ENCODE measurements at regions not wholly inside any gene's neighbourhood (a gene's known extent, or its start where the extent isn't known, plus 50 kb on each side); places are given as distances from the start of the nearest gene placed in this dataset.
"Not testable (repeated sequence)": the region's sequence is repeated elsewhere in the genome, so short reads cannot be mapped to it uniquely, and the experiment has no call there.

- H3K27me3 ChIP-seq: no peaks in the 10 kb centered on the region
- no peaks in the 10 kb centered on the region for H3K36me3 ChIP-seq
- no peak for DNase-seq (ENCODE audit: extremely low spot score in 2 of 2)
- H3K9me3 ChIP-seq: no peaks in the 10 kb centered on the region
- intact Hi-C loops (cut with DNase I): no loop called here
- TF ChIP-seq CTCF (IDR thresholded peaks at IDR 0.05): no peak
- TF ChIP-seq POLR2AphosphoS5 (IDR thresholded peaks at IDR 0.05; ENCODE audit: insufficient read depth in 1 of 2, low read depth in 1 of 2): no peak
- no peak for TF ChIP-seq POLR2A (IDR thresholded peaks at IDR 0.05)
- no peak overlapping the region for H3K27ac ChIP-seq
- H3K4me3 ChIP-seq: no peak overlapping the region
- H3K4me1 ChIP-seq: peaks cover 6% of the 10 kb centered on the region
These were observed 368.0 kb upstream of the AGA start for GRCh38 chr4:177810220-177810619.

- DNase-seq (ENCODE audit: extremely low spot score in 2 of 2); H3K36me3 ChIP-seq; H3K9me3 ChIP-seq; intact Hi-C loops (cut with DNase I); H3K27ac ChIP-seq; H3K4me3 ChIP-seq; H3K27me3 ChIP-seq; H3K4me1 ChIP-seq: not testable (repeated sequence)
These were observed 376.2 kb upstream of the AGA start for GRCh38 chr4:177818392-177818791.

GRCh38 chr4:177826973-177827372, 384.7 kb upstream of the AGA start:
- no peaks in the 10 kb centered on the region for H3K36me3 ChIP-seq
- no peak for TF ChIP-seq POLR2AphosphoS5 (IDR thresholded peaks at IDR 0.05; ENCODE audit: insufficient read depth in 1 of 2, low read depth in 1 of 2)
- TF ChIP-seq CTCF (IDR thresholded peaks at IDR 0.05): no peak
- no peak for TF ChIP-seq POLR2A (IDR thresholded peaks at IDR 0.05)
- no peaks in the 10 kb centered on the region for H3K27me3 ChIP-seq
- no peak for DNase-seq (ENCODE audit: extremely low spot score in 2 of 2)
- intact Hi-C loops (cut with DNase I): no loop called here
- no peaks in the 10 kb centered on the region for H3K9me3 ChIP-seq
- H3K27ac ChIP-seq: no peak overlapping the region
- H3K4me1 ChIP-seq: no peaks in the 10 kb centered on the region
- no peak overlapping the region for H3K4me3 ChIP-seq

- DNase-seq (ENCODE audit: extremely low spot score in 2 of 2): no peak
- Histone ChIP-seq H3K4me1 (no peaks in the 10 kb centered on the region), H3K9me3 (no peaks in the 10 kb centered on the region), H3K36me3 (no peaks in the 10 kb centered on the region), H3K27ac (no peak overlapping the region), H3K4me3 (no peak overlapping the region), H3K27me3 (no peaks in the 10 kb centered on the region)
- intact Hi-C loops (cut with DNase I): no loop called here
- no peak for TF ChIP-seq CTCF (IDR thresholded peaks at IDR 0.05)
- no peak for TF ChIP-seq POLR2AphosphoS5 (IDR thresholded peaks at IDR 0.05; ENCODE audit: insufficient read depth in 1 of 2, low read depth in 1 of 2)
- no peak for TF ChIP-seq POLR2A (IDR thresholded peaks at IDR 0.05)
These were observed 399.0 kb upstream of the AGA start for GRCh38 chr4:177841258-177841657.

GRCh38 chr4:177853229-177853628, 411.0 kb upstream of the AGA start:
- no peak overlapping the region for H3K27ac ChIP-seq
- H3K36me3 ChIP-seq: no peaks in the 10 kb centered on the region
- TF ChIP-seq POLR2A (IDR thresholded peaks at IDR 0.05) (no peak), POLR2AphosphoS5 (IDR thresholded peaks at IDR 0.05; ENCODE audit: insufficient read depth in 1 of 2, low read depth in 1 of 2) (no peak), CTCF (IDR thresholded peaks at IDR 0.05) (no peak)
- DNase-seq (ENCODE audit: extremely low spot score in 2 of 2): no peak
- no peaks in the 10 kb centered on the region for H3K4me1 ChIP-seq
- no peaks in the 10 kb centered on the region for H3K27me3 ChIP-seq
- H3K4me3 ChIP-seq: no peak overlapping the region
- intact Hi-C loops (cut with DNase I): no loop called here
- no peaks in the 10 kb centered on the region for H3K9me3 ChIP-seq

Data from vagina (tissue), 2 donors.